GM12878 (cell line): ENCODE measurements at regions not wholly inside any gene's neighbourhood (a gene's known extent, or its start where the extent isn't known, plus 50 kb on each side); places are given as distances from the start of the nearest gene placed in this dataset.

ENCODE experiments used
- ATAC-seq: fragments of 200-7000 bp; cut with Tn5 transposase; 3 replicates; pipeline ENCODE4 v1.9.1; 2020; ENCODE audit warnings: mild to moderate bottlenecking, moderate library complexity
- BruUV-seq: library from RNA; stranded (reverse); fragments of 400-500 nt; replicated peaks from 2 replicates; lab custom pipeline; 2021; lab: Mats Ljungman, UMichigan
- CTCF ChIA-PET: fragments of 300-600 bp; sonication (Branson Sonifier 250); formaldehyde crosslinking; extraction: SDS; loops from one replicate; lab custom pipeline; 2021; ENCODE audit warnings: inconsistent platforms; lab: Yijun Ruan, JAX
- POLR2A ChIA-PET: fragments of 350-600 bp; formaldehyde crosslinking; extraction: SDS; loops from one replicate; lab custom pipeline; 2021; ENCODE audit warnings: inconsistent platforms; lab: Charles Lee
- RAD21 ChIA-PET: fragments of 300-600 bp; sonication (Branson Sonifier 250); formaldehyde crosslinking; loops from one replicate; lab custom pipeline; 2023; ENCODE audit warnings: antibody characterized with exemption; ENCODE audit not compliant: unreplicated experiment; lab: Charles Lee
- SMC1A ChIA-PET: fragments of 300-600 bp; sonication (Branson Sonifier 250); formaldehyde crosslinking; loops from one replicate; lab custom pipeline; 2023; ENCODE audit not compliant: unreplicated experiment, uncharacterized antibody; lab: Charles Lee
- DNase-seq: peaks from one replicate; pipeline ENCODE4 v3.0.0-alpha.2; 2011; ENCODE audit warnings: low read depth, low spot score
- FAIRE-seq: peaks from 3 replicates; lab custom pipeline; 2011; peaks lifted over from hg19 to GRCh38; lab: Jason Lieb, UNC
- H2AFZ ChIP-seq: 2 replicates; pipeline ENCODE4 v1.6.0; 2011; ENCODE audit warnings: low read depth, low read length, control low read depth; ENCODE audit not compliant: control insufficient read depth
- H3K27ac ChIP-seq: 2 replicates; pipeline ENCODE4 v1.5.1; 2011; ENCODE audit warnings: control low read depth; ENCODE audit not compliant: control insufficient read depth, insufficient read depth
- H3K27me3 ChIP-seq, 2 experiments: replicated peaks in 1 of 2; 2 replicates each; pipeline versions ENCODE4 v1.6.0 to v1.6.1; 2011; ENCODE audit warnings: low read length in 1 of 2; ENCODE audit not compliant: control insufficient read depth in 2 of 2, insufficient read depth in 2 of 2
- H3K36me3 ChIP-seq, 2 experiments: 2 replicates each; pipeline ENCODE4 v1.5.1; 2011; ENCODE audit warnings: low read length in 1 of 2; ENCODE audit not compliant: control insufficient read depth in 2 of 2, insufficient read depth in 2 of 2
- H3K4me1 ChIP-seq: 2 replicates; pipeline ENCODE4 v1.6.1; 2011; ENCODE audit warnings: mild to moderate bottlenecking, low read length, moderate library complexity, mixed read lengths; ENCODE audit not compliant: control insufficient read depth, insufficient read depth
- H3K4me2 ChIP-seq: 2 replicates; pipeline ENCODE4 v1.6.0; 2011; ENCODE audit warnings: control low read depth; ENCODE audit not compliant: control insufficient read depth, insufficient read depth
- H3K4me3 ChIP-seq: fragments of 200-600 bp; sonication (generic); 2 replicates; pipeline ENCODE4 v1.5.1; 2016
- H3K79me2 ChIP-seq: 2 replicates; pipeline ENCODE4 v1.6.0; 2011; ENCODE audit warnings: low read length; ENCODE audit not compliant: control insufficient read depth, insufficient read depth
- H3K9ac ChIP-seq: 2 replicates; pipeline ENCODE4 v1.8.0; 2011; ENCODE audit warnings: low read length, control low read depth, mixed read lengths; ENCODE audit not compliant: control insufficient read depth, insufficient read depth
- H3K9me3 ChIP-seq: replicated peaks from 3 replicates; pipeline ENCODE4 v1.5.1; 2011; ENCODE audit warnings: mild to moderate bottlenecking, low read length; ENCODE audit not compliant: control insufficient read depth, insufficient read depth
- H4K20me1 ChIP-seq: 2 replicates; pipeline ENCODE4 v1.6.0; 2011; ENCODE audit not compliant: control insufficient read depth, insufficient read depth
- CBX3 ChIP-seq: fragments of 200-600 bp; sonication (generic); IDR thresholded peaks from 2 replicates; pipeline ENCODE4 v1.6.1; 2016; ENCODE audit warnings: low read depth, borderline replicate concordance
- CHD2 ChIP-seq: IDR thresholded peaks from 2 replicates; pipeline ENCODE4 v1.6.1; 2011; ENCODE audit warnings: low read depth, low read length, improper control_type of control experiment, borderline replicate concordance
- EP300 ChIP-seq, 2 experiments: fragments of 150-350 bp in 1 of 2; IDR thresholded peaks; 2 replicates each; pipeline ENCODE4 v1.6.1; 2011 to 2012; ENCODE audit warnings: low read depth in 2 of 2, low read length in 2 of 2, borderline replicate concordance in 1 of 2, improper control_type of control experiment in 1 of 2, inconsistent platforms in 1 of 2; ENCODE audit not compliant: control insufficient read depth in 1 of 2
- FOXM1 ChIP-seq: IDR thresholded peaks from 2 replicates; pipeline ENCODE4 v1.6.1; 2012; ENCODE audit warnings: low read depth, mild to moderate bottlenecking, inconsistent platforms, low read length, moderate library complexity
- HDGF ChIP-seq: fragments of 450-650 bp; IDR thresholded peaks from 2 replicates; pipeline ENCODE4 v1.6.1; 2016; ENCODE audit warnings: antibody characterized with exemption
- IRF5 ChIP-seq: fragments of 450-650 bp; IDR thresholded peaks from 2 replicates; pipeline ENCODE4 v1.6.1; 2017; ENCODE audit warnings: borderline replicate concordance
- NFXL1 ChIP-seq: fragments of 450-650 bp; IDR thresholded peaks from 2 replicates; pipeline ENCODE4 v1.6.1; 2017; ENCODE audit warnings: antibody characterized with exemption, mild to moderate bottlenecking, borderline replicate concordance
- NR2F1 ChIP-seq: fragments of 450-650 bp; conservative IDR thresholded peaks from 2 replicates; pipeline ENCODE4 v1.6.1; 2017; ENCODE audit warnings: mild to moderate bottlenecking
- PAX5 ChIP-seq: IDR thresholded peaks from 2 replicates; pipeline ENCODE4 v1.6.1; 2011; ENCODE audit warnings: low read depth, low read length, borderline replicate concordance
- POLR2A ChIP-seq: IDR thresholded peaks from 2 replicates; pipeline ENCODE4 v1.6.1; 2011; ENCODE audit warnings: low read depth, mild to moderate bottlenecking, low read length
- POU2F2 ChIP-seq: IDR thresholded peaks from 3 replicates; pipeline ENCODE4 v1.6.1; 2011; ENCODE audit warnings: low read depth, mild to moderate bottlenecking, low read length, borderline replicate concordance
- RELA ChIP-seq: fragments of 450-650 bp; IDR thresholded peaks from 2 replicates; pipeline ENCODE4 v1.8.0; 2014; ENCODE audit warnings: borderline replicate concordance; ENCODE audit not compliant: partially characterized antibody
- SREBF1 ChIP-seq: IDR thresholded peaks from 2 replicates; pipeline ENCODE4 v1.6.1; 2012; ENCODE audit warnings: mild to moderate bottlenecking, low read length
- TAF1 ChIP-seq: IDR thresholded peaks from 2 replicates; pipeline ENCODE4 v1.6.1; 2011; ENCODE audit warnings: mild to moderate bottlenecking, low read depth, low read length, borderline replicate concordance
- USF1 ChIP-seq: IDR thresholded peaks from 2 replicates; pipeline ENCODE4 v1.6.1; 2011; ENCODE audit warnings: borderline replicate concordance, low read depth, mild to moderate bottlenecking, moderate library complexity, mixed read lengths, low read length; ENCODE audit not compliant: insufficient read depth; ENCODE audit errors: extremely low read length
- ZBTB11 ChIP-seq: fragments of 450-650 bp; formaldehyde crosslinking; IDR thresholded peaks from 2 replicates; pipeline ENCODE4 v1.5.0; 2022; ENCODE audit warnings: mild to moderate bottlenecking, missing genetic modification characterization
- WGBS: methylation state at CpG from one replicate; pipeline ENCODE4 v1.1.6; 2016; ENCODE audit warnings: low lambda C conversion rate; ENCODE audit not compliant: insufficient replicate concordance, insufficient coverage; ENCODE audit errors: missing lambda C conversion rate; 5-methylcytosine and 5-hydroxymethylcytosine counted together
- in situ Hi-C: fragments of 300-500 bp; cut with MboI; formaldehyde crosslinking; loops from 9 replicates; pipeline ENCODE4 v1.14.3; 2018; ENCODE audit warnings: mixed read lengths
- intact Hi-C: fragments of 100-400 bp; cut with micrococcal nuclease; formaldehyde crosslinking; loops from one replicate; pipeline ENCODE4 v1.14.2; 2022; ENCODE audit not compliant: unreplicated experiment
- TF ChIP-seq, protein P1 (sequence below): IDR thresholded peaks from 2 replicates; pipeline ENCODE4 v1.6.1; 2011; ENCODE audit warnings: mild to moderate bottlenecking, low read depth, low read length, moderate library complexity; ENCODE audit not compliant: insufficient replicate concordance

DNA sequence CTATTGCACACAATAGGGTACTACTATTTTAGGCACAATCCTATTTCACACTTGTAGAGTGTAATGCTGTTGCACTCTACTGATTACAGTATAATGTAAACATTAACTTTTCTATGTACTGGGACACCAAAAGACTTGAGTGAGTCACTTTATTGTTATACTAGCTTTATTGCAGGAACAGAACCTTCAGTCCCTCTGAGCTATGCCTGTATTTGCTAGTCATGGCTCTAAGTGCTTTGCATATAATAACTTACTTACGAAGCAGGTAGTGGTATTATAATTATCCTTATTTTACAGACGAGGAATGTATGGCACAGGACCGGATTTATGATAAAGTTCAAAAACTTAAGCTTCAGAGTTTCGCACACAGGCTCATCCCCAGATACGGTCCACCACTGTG lies 106.6 kb upstream of the SLC6A6 start:
- ATAC-seq (no peak), FAIRE-seq (no peak), DNase-seq (no peak)
- no peaks in the 10 kb centered on the region for H3K36me3 ChIP-seq
- no peaks in the 10 kb centered on the region for H3K79me2 ChIP-seq
- H3K9me3 ChIP-seq = no peaks in the 10 kb centered on the region
- no peaks in the 10 kb centered on the region; a peak in 2 of 4 replicates for H3K27me3 ChIP-seq
- H3K4me1 ChIP-seq = peaks cover 19% of the 10 kb centered on the region
- in situ Hi-C loops (no loop called here), intact Hi-C loops (no loop called here)
- H3K9ac ChIP-seq = no peak overlapping the region
- no peak overlapping the region for H3K4me2 ChIP-seq
- no peak overlapping the region for H3K27ac ChIP-seq
- H4K20me1 ChIP-seq = no peaks in the 10 kb centered on the region
- no TSS peak for BruUV-seq
- H3K4me3 ChIP-seq = no peak overlapping the region
- no peak for TF ChIP-seq HDGF
- no peak for TF ChIP-seq EP300 (IDR thresholded peaks at IDR 0.05; ENCODE audit: borderline replicate concordance in 1 of 2, control insufficient read depth in 1 of 2, low read depth in 2 of 2, low read length in 2 of 2)
- TF ChIP-seq SREBF1 = no peak
- no peak for TF ChIP-seq CBX3
- no peak for TF ChIP-seq NFXL1
- no peak for TF ChIP-seq POLR2A
- no peak for TF ChIP-seq RELA
- no peak for TF ChIP-seq TAF1
- no peak for TF ChIP-seq IRF5
- no peak for TF ChIP-seq FOXM1
- no peak for TF ChIP-seq PAX5
- no peak for TF ChIP-seq ZBTB11 (CRISPR knock-in tag)
- no peak for TF ChIP-seq POU2F2
- TF ChIP-seq, protein P1, sequence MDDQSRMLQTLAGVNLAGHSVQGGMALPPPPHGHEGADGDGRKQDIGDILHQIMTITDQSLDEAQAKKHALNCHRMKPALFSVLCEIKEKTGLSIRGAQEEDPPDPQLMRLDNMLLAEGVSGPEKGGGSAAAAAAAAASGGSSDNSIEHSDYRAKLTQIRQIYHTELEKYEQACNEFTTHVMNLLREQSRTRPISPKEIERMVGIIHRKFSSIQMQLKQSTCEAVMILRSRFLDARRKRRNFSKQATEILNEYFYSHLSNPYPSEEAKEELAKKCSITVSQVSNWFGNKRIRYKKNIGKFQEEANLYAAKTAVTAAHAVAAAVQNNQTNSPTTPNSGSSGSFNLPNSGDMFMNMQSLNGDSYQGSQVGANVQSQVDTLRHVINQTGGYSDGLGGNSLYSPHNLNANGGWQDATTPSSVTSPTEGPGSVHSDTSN = no peak
- no peak for TF ChIP-seq CHD2
- no peak for TF ChIP-seq NR2F1
- no peak for TF ChIP-seq USF1
- CTCF ChIA-PET = interaction anchor here (1.0 kb wide), 1 partner anchor 167 kb away, joined by 3 read pairs; no protein-coding TSS in a partner anchor
- POLR2A ChIA-PET = no interaction called here
- RAD21 ChIA-PET = no interaction called here
- no peak overlapping the region for H2AFZ ChIP-seq
- SMC1A ChIA-PET = no interaction called here
- WGBS = 37% methylated on average over 5 of the region's 5 CpGs
